ENCODE measurements at regions not wholly inside any gene's neighbourhood (a gene's known extent, or its start where the extent isn't known, plus 50 kb on each side); places are given as distances from the start of the nearest gene placed in this dataset.

DNA sequence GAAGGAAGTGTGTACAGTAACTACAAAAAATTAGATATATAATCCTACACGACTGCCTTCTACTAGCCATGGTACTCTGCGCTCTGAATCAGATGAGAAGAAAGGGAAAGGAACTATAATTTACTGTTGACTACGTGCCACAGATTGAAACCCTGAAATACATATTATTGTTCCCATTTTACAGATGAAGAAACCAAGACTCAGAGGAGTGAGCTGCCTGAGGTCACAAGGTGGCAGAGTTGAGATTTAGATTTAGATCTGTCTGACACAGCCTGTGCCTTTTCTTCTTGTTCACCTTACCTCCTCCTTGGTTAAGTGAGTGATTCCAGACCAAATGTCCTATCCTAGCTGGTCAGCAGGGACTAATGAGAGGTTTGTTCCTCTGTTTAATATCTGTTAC lies 61.6 kb upstream of the OR4E1 start:
- TF ChIP-seq RAD21 (conservative IDR thresholded peaks at IDR 0.05 in 1 of 2, IDR thresholded peaks at IDR 0.05 in 1 of 2): no peak
- no peak for TF ChIP-seq CTCF (IDR thresholded peaks at IDR 0.05)
- no peak for TF ChIP-seq ESRRA (IDR thresholded peaks at IDR 0.05; ENCODE audit: borderline replicate concordance, low read length)
- no peak for TF ChIP-seq BCL3 (IDR thresholded peaks at IDR 0.05)
- no peak for TF ChIP-seq ZFP36 (IDR thresholded peaks at IDR 0.05; ENCODE audit: borderline replicate concordance, partially characterized antibody)
- TF ChIP-seq MAX (IDR thresholded peaks at IDR 0.05): no peak
- TF ChIP-seq BHLHE40 (IDR thresholded peaks at IDR 0.05; ENCODE audit: low read depth, low read length): no peak
- TF ChIP-seq POLR2A (IDR thresholded peaks at IDR 0.05; ENCODE audit: low read length): no peak
- no peak for TF ChIP-seq FOSL2 (IDR thresholded peaks at IDR 0.05)
- TF ChIP-seq FOSL2 (CRISPR knock-in tag; IDR thresholded peaks at IDR 0.05): no peak
- TF ChIP-seq MYC (IDR thresholded peaks at IDR 0.05; ENCODE audit: borderline replicate concordance, low read length): no peak
